ENCODE measurements at regions not wholly inside any gene's neighbourhood (a gene's known extent, or its start where the extent isn't known, plus 50 kb on each side); places are given as distances from the start of the nearest gene placed in this dataset.

DNA sequence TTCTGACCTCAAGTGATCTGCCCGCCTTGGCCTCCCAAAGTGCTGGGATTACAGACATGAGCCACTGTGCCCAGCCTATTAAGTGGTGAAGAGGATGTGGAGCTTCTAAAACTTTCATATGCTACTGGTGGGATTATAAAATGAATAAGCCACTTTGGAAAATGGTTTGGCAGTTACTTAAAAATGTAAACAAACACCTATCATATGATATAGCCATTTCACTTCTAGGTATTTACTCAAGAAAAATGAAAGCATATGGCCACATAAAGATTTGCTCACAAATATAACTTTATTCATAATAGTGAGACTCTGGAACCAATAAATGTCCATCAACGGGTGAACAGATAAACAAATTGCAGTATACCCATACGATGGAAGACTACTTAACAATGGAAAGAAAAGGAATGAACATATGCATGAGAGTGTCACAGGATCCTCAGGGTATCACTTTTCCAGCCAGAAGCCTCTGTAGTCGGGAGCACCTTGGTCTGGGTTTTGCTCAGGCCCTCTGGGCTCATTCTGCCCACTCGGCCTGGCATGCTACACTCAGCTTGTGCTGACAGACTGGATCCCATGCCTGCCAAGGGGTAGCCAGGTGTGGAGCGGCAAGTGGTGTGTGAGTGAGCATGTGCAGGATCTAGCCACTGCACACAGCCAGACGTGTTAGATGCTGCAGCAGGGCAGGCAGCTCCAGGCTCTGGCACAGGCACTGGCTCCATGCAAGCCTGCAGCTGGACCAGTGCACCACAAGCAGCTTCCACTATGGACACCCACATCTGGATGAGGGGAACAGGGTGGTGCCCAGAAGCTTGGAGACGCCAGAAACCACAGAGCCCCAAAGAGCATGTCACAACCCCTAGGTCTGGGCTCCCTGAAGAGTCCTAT is 213.2 kb upstream of the DIO3 start:
- no peak for DNase-seq

DNA sequence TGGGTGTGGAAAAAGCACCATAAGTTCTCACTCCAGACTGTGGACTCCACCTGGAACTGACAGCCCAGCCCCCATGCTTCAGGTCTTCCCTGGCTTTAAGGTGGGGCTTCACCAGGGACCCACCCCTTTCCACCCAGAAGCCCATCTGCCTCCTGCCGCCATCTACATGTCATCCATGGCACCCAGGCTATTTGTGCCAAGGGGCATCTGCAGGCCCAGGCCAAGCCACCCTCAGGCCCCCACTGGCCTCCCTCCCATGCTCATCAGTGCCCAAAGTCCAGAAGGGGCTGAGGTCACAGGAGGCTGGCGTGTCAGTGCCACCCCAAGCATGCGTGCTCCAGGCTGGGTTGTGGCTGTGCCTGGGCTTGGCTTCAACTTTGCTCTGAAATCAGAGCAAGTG is 212.2 kb upstream of the DIO3 start:
- no peak for DNase-seq

DNA sequence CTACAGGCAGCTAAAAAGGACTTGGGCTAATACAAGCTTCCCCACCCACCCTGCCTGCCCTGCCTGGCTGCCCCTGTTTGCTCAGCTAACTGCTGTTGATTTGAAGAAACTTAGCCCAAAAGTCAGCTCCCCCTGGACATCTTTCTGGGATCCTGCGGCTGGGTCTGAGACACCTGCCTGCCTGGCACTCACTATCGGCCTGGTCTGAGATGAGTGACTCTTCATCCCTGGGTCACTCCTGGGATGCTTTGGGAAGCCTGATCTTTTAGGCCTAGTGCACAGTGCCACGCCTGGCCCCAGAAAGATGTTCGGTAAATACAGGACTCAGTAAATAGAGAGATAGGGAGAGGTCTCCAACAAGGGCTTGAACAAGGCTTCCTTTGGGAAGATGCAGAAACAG is 211.3 kb upstream of the DIO3 start:
- no peak for DNase-seq

DNA sequence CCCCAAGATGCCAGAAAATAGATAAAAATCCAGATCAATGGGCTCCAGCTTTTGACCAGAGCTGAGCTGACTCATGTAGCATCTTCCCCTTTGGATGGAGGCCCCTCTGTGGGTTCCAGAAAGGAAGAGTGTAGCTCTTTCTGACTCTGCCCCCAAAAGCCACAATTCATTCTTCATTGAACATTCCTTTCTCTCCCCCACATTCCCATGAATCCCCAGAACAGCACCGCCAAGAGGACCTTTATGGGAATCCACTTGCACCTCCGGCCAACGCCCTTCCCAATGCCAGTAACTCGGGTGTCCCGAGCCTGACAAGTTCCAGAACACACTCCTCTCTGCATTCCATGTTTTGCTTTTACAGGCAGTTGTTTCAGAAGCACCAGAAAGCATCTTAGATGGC is 210.6 kb upstream of the DIO3 start:
- no peak for DNase-seq

DNA sequence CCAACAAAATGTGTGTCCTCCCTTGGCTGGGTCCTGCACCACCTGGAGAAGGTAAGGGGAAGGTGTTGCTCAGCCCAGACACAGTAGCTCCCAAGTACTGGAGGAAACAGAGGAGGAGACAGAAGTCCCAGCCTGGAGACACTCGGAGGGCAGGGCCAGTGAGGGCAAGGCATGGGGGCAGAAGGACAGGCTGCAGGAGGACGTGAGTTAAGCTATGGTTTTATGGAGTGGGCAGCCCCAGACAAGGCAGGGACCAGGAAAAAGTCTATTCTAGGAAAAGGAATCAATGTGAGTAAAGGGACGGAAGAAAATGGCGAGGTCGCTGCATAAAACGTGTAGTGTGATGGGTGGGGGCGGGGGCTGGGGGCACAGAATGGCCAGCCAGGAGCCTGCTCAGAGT is 210.1 kb upstream of the DIO3 start:
- no peak for DNase-seq

DNA sequence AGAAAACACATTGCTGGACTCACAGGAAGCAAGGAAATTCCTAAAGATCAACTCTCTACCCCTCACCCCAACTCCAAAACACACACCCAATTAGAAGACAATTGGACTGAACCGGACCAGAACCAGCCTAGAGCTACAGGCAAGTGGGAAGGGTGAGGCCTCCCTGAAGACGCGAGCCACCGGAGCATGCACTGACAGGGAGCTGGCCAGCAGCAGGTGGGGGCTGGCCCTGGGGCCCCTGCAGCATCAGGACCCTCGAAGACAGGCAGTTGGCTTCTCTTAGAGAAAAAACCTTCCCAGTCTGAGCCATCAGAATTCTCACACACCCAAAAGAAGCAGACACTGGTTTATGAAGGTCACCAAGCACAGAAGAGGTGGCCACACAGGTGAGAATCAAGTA is 209.5 kb upstream of the DIO3 start:
- DNase-seq: no peak

DNA sequence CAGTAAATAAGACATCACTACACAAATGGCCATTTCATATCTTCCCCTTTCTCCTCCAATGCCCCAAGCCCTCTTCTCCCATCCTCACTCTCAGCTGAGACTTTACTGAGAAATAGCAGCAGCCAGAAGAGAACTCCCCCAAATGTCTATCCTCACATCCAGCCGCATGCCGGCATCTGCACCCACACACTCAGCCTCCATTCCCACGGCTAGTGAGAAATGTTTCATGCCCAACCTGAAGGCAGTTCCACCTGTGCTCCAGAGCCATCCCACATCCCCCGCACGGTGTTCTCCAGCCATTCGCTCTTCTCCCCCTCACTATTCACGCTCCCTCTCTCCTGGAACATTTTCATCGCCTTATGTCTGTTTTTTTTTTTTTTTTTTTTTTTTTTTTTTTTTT is 208.7 kb upstream of the DIO3 start:
- DNase-seq: no peak

DNA sequence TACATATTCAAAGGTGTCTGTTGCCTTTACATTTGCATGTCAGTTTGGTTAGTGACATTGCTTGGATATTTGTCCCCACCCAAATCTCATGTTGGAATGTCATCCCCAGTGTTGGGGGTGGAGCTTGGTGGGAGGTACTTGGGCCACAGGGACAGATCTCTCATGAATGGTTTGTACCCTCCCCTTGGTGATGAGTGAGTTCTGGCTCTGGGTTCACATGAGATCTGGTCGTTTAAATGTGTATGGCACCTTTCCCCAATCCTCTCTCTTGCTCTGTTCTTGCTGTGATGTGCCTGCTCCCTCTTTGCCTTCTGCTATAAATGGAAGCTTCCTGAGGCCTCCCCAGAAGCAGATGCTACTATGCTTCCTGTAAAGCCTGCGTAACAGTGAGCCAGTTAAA is 207.9 kb upstream of the DIO3 start:
- no peak for DNase-seq

DNA sequence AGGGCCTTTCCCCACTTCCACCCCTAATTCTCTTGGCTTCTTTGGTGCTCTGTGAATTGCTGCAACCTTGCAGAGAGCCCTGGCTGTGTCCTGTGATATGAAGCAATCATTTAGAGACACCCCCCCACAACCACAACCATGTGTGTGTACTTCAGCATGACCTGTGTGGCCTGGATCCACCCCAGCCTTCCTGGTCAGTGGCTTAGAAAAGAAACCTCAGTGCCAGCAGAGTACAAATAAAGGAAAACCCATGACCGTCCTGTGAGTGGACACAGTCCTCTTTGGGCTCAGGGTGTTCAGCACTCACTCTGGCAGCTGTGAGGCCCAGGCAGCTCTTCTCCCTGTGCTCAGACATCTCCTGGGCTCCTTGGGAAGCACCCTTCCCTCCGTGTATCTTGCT is 206.6 kb upstream of the DIO3 start:
- no peak for DNase-seq

DNA sequence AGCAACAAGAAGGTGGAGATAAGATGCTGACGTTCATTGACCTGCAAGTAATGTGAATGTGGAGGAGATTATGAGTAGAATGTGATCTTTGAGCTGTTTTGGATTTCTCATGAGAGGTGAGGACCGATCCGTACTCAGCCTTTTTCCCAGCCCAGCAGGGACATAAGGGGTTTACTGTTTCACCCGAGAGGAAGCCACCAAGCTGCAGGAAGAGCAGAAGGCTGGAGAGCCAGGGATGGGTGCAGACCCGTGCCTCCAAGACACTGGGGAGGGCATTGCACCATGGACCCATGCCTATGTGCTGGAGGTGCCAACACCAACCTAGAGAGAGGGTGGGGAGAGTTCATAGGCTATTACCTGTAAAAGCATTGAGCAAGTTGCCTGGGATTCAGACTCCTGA is 206.0 kb upstream of the DIO3 start:
- no peak for DNase-seq

DNA sequence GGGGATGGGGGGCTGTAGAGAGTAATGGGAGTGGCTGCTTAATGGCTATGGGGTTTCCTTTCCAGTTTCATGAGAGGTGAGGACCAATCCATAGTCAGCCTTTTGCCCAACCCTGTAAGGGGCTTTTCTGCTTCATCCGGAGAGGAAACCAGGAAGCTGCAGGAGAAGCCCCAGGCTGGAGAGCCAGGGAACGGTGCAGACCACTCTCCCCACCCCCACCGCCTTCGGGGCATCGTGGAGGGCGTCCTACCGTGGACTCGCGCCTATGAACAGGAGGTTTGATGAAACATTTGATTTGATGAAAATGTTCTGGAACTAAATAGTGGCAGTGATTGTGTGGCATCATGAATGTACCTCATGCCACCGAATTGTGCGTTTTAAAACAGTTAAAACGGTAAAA is 204.3 kb upstream of the DIO3 start:
- no peak for DNase-seq

DNA sequence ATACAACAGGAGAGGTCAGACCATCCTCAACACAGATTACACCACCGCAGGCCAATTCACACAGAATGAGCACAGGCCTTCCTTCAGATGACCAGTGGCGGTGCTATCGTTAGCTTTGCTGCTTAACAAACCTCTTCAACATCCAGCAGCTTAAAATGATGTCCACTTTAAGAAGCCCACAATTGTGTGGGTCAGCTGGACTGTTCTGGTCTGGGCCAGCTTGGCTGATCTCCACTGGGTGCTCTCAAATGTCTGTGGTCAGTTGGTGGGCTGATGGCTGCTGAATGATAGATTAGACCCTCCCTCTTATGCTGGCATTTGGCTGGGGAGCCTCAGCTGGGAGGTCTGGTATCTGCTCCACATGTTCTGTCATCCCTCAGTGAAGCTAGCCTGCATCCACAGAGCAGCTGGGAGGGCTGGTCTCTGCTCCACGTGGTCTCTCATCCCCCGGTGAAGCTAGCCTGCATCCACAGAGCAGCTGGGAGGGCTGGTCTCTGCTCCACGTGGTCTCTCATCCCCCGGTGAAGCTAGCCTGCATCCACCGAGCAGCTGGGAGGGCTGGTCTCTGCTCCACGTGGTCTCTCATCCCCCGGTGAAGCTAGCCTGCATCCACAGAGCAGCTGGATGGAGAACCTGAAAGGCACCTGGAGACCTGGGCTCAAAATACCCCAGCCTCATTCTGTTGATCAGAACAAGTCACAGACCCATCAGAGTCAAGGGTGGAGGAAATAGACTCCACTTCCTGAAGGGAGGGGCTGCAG is 203.6 kb upstream of the DIO3 start:
- DNase-seq: no peak

DNA sequence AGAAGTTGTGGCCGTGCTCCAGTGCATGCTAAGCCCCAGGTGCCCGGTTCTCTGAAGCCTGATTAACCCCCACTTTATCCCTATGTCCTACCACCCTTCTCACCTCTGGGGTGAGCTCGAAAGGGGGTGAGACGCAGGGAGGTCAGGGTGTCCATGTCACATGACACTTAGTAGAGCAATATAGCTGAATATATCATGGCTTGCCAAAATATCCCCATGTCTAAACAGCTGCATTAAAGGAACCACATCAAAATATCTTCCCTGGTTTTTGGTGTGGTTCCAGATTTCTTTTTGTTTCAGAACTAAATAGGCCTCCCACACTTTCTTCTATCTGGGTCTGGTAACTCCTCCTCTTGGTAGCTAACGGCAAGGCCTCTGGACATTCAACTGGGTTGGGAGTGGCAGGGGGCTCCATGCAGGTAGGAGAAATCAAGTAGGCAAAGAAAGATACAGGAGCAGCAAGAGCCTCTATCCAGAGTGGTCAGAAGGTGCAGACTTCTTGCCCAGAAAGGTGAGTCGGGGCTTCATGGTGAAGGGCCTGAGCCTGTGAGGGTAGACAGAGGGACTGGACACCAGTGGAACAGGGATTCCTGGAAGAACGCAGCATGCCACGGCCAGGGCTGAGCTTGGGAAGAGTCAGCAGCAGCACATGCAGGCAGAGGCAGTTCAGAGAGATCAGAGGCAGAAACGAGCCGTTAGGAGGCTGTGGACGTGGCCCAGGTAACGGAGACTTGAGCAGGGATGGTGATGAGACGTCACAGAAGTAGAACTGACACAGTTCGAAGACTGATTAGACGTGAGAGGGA is 202.8 kb upstream of the DIO3 start:
- no peak for DNase-seq

DNA sequence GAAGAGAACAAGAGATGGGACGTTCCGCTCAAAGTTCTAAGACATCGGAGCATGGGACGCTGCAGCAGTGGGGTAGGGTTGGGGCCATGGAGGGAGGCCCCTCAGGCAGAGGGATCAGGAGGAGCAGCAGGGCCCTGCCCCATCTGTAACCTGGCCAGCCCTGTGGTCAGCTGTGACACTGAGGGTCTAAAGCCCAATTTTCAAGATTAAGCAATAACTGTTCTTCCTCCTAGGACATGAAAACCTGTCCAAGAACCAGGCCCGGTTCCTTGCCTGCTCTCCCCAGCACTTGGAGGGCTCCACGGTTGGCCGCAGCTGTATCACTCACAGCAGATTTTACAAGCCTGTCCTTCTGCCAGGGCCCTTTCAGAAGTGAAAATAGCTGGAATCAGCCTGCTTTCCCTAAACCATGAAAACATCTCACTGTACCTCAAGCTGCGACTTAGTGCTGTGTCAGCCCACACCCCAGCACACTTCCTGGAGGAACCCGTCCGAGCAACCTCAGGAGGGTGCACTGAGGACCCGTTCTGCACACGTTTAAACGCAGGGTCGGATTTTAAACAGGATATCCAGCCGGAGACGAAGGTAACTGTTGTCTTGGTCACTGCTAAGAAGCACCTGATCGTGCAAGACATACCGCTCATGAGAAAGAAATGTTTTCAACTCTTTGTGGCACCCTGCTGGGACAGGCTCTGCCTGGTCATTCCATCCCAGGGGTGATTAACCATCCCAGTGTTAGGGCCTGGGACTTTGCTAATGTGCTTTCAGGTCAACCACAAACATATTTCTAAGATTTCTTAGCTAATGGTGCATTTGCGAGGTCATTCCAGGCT is 201.9 kb upstream of the DIO3 start:
- no peak for DNase-seq

DNA sequence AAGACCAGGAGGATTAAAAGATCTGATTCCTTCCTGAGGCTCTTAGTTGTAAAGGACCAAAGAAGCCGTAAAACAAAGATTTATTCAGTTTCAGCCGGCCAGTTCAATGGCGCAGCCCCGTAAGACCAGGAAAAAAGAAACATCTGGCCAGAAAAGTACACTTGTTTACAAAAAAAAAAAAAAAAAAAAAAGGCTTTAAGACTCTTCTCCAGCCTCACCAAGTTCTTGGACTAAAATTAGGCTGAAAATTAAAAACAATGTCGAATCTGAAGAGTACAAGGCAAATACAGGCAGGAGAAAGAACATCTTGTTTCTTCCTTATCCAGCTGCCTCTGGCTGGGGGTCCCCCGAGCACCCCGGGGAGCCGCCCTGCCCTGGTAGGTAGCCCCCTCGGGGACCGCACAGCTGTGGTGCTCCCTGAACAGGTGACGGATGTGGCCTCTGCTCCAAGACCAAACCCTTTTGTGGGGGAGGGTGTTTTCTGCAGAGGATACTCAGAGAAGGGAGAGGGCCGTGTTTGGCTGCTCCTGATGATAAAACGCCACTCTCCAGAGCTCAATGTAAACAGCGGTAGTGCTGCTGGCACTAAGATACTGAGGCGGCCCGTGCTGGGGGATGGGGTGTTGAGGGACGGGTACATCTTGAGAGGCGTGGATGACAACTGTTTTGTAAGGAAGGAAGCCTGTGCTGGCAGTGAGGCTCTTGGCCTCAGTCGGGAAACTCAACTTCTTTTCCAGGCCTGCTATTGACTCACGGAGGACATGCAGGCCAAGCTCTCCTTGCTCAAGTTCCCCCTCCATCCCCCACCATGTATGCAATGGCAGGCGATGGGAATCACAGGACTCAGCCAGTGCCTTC is 201.0 kb upstream of the DIO3 start:
- no peak for DNase-seq

DNA sequence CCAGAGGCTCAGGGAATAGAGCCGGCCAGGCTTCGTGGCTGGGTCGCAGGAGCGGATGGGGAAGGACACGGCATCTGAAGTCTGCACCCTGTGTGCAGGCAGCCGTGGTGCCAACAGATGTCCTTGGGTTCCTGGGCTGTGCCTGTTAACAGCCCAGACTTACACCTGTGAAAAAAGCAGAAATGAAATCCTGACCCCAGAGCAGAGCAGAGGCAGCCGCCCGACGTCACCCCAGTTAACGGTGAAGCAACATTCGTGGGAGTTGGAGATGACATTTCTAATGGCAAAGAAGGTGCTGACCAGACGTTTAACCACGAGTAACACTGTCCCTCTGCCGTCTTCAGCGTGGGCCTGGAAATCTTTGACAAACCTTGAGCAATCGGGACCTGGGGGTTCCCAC is 200.3 kb upstream of the DIO3 start:
- no peak for DNase-seq

DNA sequence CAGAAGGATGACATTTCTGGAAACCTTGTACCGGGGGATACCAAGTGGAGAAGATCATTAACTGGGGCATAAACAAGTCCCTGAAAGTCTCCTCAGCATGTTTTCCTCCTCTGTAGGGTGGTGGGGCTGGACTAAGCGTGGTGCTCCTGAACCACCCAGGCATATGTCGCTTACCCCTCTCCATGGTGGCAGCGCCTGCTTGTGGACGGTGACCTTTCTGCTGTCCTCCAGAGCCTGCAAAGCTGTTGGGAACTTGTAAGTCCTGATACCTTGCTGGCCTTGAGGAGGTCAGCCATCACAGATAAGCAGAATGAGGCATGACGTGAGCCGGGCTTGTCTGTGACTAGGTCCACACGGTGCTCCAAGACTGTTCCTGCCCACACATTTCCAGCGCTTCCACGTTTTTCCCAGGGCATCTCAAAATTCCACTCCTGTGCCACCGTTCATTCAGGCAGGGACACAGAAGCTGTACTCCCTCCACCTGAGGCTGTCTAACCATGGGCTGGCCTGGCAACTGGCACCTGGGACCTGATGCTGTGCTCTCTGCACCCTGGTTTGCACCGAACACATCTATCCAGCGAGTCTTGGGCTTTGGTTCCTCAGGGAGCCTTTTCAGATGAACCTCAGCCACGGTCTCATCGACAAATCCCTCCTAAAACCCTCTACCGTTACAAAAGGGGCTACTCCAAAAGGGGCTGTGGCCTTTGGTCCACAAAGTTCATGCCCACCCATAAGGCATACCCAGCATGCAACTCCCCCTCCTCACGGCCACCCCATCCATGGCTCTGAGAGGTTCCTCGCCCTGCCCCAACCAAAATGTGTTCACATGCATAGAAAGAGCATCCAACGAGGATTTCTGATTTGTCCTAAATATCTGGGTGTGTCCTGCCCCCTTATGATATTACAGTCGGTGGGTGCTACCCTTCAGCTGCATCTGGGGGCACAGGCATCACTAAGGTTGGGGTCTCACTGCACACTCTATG is 199.6 kb upstream of the DIO3 start:
- DNase-seq: no peak

DNA sequence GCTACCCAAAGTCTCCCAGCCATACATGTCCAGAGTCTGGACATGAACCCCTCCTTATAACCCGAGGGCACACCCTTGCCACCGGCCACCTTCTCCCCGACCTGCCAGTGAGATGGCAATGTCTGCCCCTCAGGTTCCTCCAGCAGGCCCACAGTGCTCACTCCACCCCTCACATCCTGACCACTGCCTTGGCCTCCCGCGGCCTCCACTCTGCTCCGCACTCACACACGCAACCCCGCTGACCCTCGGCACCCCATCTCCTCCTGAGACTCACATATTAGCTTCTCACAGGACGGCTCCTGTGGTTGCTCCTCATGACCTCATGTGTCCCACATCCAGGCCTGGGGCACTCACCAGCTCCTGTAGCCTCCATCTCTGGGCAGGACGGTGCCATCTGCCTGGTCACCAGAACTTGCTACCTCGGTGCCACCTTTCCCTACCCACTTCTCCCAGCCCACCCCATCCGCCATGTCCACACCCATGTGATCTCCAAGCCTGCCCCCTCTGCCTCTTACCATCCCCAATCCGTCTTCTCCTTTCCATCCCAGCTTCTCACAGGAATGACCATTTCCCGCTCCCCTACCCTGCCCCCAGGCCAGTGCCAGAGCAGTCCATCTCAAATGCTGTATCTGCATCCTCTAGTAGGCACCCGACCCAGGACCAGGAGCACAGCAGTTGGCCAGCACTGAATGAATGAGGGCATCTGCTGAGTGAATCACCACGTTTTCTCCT is 198.6 kb upstream of the DIO3 start:
- DNase-seq: no peak

DNA sequence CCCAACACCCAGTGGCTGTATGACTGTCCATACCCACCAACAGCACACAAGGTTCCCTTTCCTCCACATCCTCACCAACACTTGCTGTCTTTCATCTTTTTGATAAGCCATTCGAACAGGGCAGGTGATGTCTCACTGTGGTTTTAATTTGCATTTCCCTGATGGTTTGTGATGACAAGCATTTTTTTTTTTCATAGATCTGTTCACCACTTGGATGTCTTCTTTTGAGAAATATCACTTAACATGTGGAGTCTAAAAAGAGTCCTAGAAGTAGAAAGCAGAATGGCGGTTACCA is 198.1 kb upstream of the DIO3 start:
- no peak for DNase-seq

DNA sequence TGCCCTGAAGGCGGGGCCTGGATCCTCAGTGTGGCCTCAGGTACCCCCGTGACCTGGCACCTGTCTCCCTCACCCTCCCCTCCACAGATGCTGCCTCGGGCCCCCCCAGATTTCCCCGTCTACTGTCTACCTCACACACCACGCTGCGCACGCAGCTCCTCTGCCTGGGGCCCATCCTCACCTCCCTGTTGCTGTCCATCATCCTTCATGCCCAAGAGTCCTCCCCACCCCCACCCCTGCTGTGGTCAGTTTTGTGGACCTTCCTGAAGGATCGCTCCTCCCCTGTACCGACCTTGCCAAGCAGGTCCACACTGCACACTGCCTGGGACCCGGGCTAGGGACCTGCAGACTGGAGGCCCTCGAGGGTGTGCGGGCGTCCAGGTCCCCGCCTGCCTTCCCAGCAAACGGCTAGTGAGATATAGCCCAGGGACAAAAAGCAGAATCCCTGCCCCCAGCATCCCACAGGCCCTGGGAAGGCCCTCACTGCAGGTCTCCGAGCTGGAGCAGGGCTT is 197.4 kb upstream of the DIO3 start:
- no peak for DNase-seq

All from CD4-positive, alpha-beta T cell treated with Interleukin-17A for 1 hour (primary cell).